SJCRH30 (cell line): ENCODE measurements at regions not wholly inside any gene's neighbourhood (a gene's known extent, or its start where the extent isn't known, plus 50 kb on each side); places are given as distances from the start of the nearest gene placed in this dataset.
"Not testable (repeated sequence)": the region's sequence is repeated elsewhere in the genome, so short reads cannot be mapped to it uniquely, and the experiment has no call there.

Experiments used
- DNase-seq, 2 experiments: peaks; one replicate each; pipeline ENCODE4 v3.0.0-alpha.2; 2015 to 2020
- H3K27ac ChIP-seq: fragments of 250-450 bp; sonication (Bioruptor Pico); 2 replicates; pipeline ENCODE4 v1.5.1; 2020; ENCODE audit warnings: mild to moderate bottlenecking, moderate library complexity
- H3K27me3 ChIP-seq: fragments of 250-450 bp; sonication (Bioruptor Pico); 2 replicates; pipeline ENCODE4 v1.5.1; 2020; ENCODE audit warnings: mild to moderate bottlenecking, moderate library complexity
- H3K36me3 ChIP-seq: fragments of 250-450 bp; sonication (Bioruptor Pico); 2 replicates; pipeline ENCODE4 v1.5.1; 2020; ENCODE audit warnings: mild to moderate bottlenecking, moderate library complexity
- H3K4me1 ChIP-seq: fragments of 250-450 bp; sonication (Bioruptor Pico); 2 replicates; pipeline ENCODE4 v1.5.1; 2020; ENCODE audit warnings: mild to moderate bottlenecking, moderate library complexity
- H3K4me3 ChIP-seq: fragments of 250-450 bp; sonication (Bioruptor Pico); 2 replicates; pipeline ENCODE4 v1.5.1; 2020; ENCODE audit warnings: mild to moderate bottlenecking, moderate library complexity
- H3K9me3 ChIP-seq: fragments of 250-450 bp; sonication (Bioruptor Pico); replicated peaks from 2 replicates; pipeline ENCODE4 v1.5.1; 2020; ENCODE audit warnings: mild to moderate bottlenecking, moderate library complexity

DNA sequence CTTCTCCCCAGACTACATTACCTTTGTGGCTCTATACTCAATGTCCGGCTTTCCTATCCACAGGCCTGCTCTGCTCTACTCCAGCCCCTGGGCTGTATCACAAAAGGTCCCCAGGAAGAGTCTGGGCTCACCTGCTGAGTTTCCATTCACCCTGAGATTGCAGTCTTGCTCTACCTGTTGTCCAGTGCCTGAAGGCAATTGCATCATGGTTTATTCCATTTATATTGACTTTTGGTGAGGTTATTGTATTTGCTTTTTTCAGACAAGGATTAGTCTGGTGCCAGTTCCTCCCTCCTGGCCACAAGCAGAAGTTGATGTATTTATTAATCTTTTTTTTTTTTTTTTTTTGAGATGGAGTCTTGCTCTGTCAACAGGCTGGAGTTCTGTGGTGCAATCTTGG lies 273.1 kb downstream of the XPNPEP1 start:
- Histone ChIP-seq H3K27ac (no peak overlapping the region), H3K4me1 (no peaks in the 10 kb centered on the region), H3K27me3 (peaks cover 4% of the 10 kb centered on the region; the same call in 1 of the 2 replicates), H3K9me3 (no peaks in the 10 kb centered on the region), H3K36me3 (no peaks in the 10 kb centered on the region), H3K4me3 (no peak overlapping the region)
- no peak for DNase-seq

DNA sequence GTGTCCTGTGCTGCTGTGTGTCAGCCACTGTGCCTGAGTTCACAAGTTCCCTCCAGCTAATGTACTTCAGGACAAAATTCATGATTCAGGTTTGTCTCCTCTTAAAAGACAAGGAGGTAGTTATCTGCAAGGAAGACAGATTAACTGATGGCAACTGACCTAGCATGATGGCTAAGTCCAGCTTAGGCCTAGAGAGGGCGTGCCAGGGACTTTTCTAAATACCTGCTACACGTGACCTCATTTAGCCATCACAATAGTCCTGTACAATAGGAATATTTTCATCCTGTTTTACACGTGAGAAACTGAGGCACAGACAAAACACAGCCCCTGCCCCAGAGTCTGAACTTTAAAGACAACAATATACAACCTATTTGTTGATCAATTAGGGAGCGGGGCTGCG lies 275.7 kb downstream of the XPNPEP1 start:
- H3K27me3 ChIP-seq, result peaks cover 4% of the 10 kb centered on the region; the same call in 1 of the 2 replicates
- DNase-seq, result peak in 1 of 2 experiments; percentile 15

DNA sequence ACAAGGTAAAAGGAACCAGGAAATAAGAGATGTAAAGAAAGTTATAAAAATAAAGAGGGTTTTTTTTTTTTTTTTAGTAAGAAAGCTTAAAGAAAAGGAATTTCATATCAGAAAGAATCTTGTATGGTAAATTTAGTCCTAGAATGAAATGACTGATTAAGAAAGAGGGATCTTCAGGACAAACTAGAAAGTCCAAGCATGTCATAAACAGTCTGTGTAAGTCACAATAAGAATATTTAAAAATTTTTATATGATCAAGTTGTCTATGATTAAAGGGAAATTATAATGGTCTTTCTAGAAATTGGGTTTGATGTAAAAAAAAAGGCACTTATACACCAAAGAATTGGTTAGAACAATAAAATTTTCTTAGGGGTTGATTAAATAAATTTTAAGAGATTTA lies 289.5 kb downstream of the XPNPEP1 start:
- Histone ChIP-seq H3K27me3 (no peaks in the 10 kb centered on the region), H3K4me1 (no peaks in the 10 kb centered on the region), H3K4me3 (no peak overlapping the region), H3K9me3 (peaks cover 13% of the 10 kb centered on the region), H3K27ac (no peak overlapping the region), H3K36me3 (no peaks in the 10 kb centered on the region)
- DNase-seq, result no peak

More for the DNA sequence above, 275.7 kb downstream of the XPNPEP1 start:
- H3K9me3 ChIP-seq, result no peaks in the 10 kb centered on the region
- H3K4me3 ChIP-seq, result no peak overlapping the region
- no peak overlapping the region for H3K27ac ChIP-seq
- peaks cover 7% of the 10 kb centered on the region for H3K4me1 ChIP-seq
- H3K36me3 ChIP-seq, result no peaks in the 10 kb centered on the region

DNA sequence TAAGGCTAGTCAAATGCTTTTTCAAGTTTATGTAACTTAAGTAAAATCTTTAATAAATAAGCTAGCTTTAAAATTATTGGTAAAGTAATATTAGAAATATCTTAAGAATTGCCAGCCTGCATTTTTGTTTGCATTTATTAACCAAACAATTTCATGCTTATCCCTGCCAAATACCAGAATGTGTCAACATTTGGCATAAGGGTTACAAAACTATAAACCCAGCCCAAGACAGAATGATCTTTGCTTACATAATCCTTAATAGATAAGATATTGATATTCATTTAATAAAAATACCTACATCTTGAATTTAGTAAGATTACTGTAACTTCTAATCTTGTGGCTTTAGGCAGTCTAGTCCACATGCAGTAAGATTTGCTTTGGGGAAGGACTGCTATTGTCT lies 290.3 kb downstream of the XPNPEP1 start:
- peaks cover 13% of the 10 kb centered on the region for H3K9me3 ChIP-seq
- not testable (repeated sequence) for DNase-seq, H3K4me3 ChIP-seq, H3K36me3 ChIP-seq, H3K4me1 ChIP-seq, H3K27ac ChIP-seq, H3K27me3 ChIP-seq

DNA sequence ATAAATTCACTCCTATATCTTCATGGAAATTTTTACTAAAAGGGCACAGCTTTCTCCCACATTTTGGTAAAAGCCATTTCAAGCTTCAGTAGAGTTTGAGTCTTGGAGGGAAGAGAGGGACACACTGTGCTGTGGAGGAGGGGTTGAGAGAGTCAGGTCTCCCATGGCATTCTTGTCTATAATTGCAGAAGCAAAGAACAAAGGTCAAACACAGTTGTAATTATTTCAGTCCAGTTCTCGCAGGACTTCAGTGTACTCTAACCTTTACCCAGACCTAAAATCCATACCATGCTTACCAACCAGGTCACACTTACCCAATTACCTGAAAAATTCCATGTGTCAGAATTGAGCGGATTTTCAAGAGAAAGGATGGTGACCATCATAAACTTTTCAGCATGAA lies 298.4 kb downstream of the XPNPEP1 start:
- no peak overlapping the region for H3K27ac ChIP-seq
- H3K36me3 ChIP-seq, result no peaks in the 10 kb centered on the region
- H3K4me3 ChIP-seq, result no peak overlapping the region
- H3K27me3 ChIP-seq, result no peaks in the 10 kb centered on the region
- no peak for DNase-seq
- H3K9me3 ChIP-seq, result no peaks in the 10 kb centered on the region
- no peaks in the 10 kb centered on the region for H3K4me1 ChIP-seq

DNA sequence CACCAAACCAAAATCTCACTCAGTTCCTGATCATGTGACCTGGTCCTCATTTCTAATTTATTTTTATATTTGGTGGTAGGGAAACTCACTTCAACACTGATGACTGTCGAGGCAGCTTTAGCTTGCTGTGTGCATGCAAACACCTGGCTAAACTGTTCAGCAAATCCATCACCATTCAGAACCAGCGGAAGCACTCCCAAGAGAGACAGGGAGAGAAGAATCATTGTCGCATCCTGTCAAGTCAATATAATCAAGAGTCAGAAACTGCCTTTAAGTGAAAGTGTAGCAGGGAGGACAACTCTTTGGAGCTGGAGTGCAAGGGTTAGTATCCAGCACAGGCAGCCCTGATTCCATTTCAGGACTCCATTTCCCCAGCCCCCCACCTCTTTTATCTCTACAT lies 300.7 kb downstream of the XPNPEP1 start:
- no peak overlapping the region for H3K27ac ChIP-seq
- no peak for DNase-seq
- H3K9me3 ChIP-seq, result no peaks in the 10 kb centered on the region
- H3K4me3 ChIP-seq, result no peak overlapping the region
- no peaks in the 10 kb centered on the region for H3K36me3 ChIP-seq
- no peaks in the 10 kb centered on the region for H3K4me1 ChIP-seq
- no peaks in the 10 kb centered on the region for H3K27me3 ChIP-seq

DNA sequence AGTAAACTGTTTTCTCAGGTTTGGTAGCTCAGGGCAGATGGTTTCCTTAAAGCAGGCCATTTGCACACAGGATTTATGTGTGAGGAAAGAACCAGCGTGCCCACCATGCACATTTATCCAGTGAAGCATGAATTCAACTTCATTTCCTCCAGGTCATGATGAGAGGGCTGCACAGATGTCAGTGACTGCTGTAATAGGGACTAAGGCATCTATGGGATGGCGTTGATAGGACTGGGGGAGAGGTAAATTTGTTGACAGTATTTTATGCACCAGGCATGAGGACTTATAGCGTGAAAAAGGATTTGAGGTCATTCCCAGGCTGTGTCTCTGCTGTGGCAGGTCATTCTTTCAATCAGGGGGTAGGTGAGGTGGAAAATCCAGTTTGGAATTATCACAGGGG lies 302.9 kb downstream of the XPNPEP1 start:
- Histone ChIP-seq H3K4me1 (no peaks in the 10 kb centered on the region), H3K27ac (no peak overlapping the region), H3K36me3 (no peaks in the 10 kb centered on the region), H3K27me3 (no peaks in the 10 kb centered on the region), H3K4me3 (no peak overlapping the region), H3K9me3 (no peaks in the 10 kb centered on the region)
- no peak for DNase-seq

DNA sequence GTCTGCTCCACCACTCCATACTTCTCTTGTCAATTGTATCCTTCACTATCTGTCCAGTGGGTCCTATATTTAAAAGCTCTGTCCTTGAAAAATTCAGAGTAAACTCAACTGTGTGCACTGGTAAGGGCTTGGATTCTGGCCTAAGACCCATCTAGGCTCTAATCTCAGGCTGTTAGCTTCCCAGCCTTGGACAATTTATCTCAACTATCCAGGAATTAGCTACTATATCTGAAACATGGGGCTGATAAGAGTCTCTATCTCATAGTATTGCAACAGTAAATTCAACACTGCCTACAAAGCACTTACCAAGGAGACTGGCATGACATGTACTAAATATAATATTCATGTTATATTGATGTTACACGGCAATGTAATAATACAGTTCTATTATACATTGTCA lies 303.4 kb downstream of the XPNPEP1 start:
- no peak overlapping the region for H3K27ac ChIP-seq
- DNase-seq, result no peak
- H3K27me3 ChIP-seq, result no peaks in the 10 kb centered on the region
- no peaks in the 10 kb centered on the region for H3K36me3 ChIP-seq
- no peak overlapping the region for H3K4me3 ChIP-seq
- no peaks in the 10 kb centered on the region for H3K9me3 ChIP-seq
- no peaks in the 10 kb centered on the region for H3K4me1 ChIP-seq

DNA sequence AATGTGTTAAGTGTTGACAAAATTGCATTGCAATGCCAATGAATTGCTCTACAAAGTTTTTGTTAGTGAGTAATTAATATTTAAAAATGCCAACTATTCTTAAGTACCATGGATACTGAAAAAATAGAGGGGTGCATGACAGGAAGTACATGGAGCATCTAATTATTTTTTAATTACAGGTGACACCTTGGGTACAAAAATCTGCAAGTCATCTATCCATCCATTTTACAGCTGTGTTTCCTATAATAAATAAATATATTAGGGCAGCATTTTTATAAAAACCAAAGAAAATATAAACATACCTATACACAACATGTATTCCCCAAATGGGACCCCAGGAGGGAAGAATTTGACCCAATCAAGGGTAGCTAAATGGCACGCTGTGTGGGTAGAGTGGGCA lies 304.6 kb downstream of the XPNPEP1 start:
- H3K4me3 ChIP-seq, result no peak overlapping the region
- H3K4me1 ChIP-seq, result no peaks in the 10 kb centered on the region
- no peak for DNase-seq
- no peaks in the 10 kb centered on the region for H3K36me3 ChIP-seq
- H3K27me3 ChIP-seq, result no peaks in the 10 kb centered on the region
- H3K27ac ChIP-seq, result no peak overlapping the region
- H3K9me3 ChIP-seq, result no peaks in the 10 kb centered on the region

DNA sequence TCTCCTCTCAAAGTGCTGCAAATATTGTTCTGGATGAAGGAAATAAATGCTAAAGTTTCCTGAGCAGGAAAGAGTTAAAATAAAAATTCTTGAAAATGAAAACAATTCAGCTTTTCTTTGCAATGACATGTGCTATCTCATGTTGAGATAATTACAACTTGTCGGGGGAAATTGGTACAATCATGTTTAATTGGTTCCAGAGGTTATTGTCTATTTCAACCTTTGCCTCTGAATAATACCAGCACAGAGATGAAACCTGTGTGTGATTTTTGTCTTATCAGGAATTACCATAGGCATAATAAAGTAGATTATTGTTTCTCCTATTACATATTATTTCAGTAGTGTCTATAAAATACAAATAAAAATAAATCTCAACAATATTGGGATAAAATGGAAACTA lies 305.0 kb downstream of the XPNPEP1 start:
- DNase-seq, result no peak
- no peak overlapping the region for H3K4me3 ChIP-seq
- H3K27me3 ChIP-seq, result no peaks in the 10 kb centered on the region
- H3K9me3 ChIP-seq, result no peaks in the 10 kb centered on the region
- no peaks in the 10 kb centered on the region for H3K36me3 ChIP-seq
- H3K27ac ChIP-seq, result no peak overlapping the region
- H3K4me1 ChIP-seq, result no peaks in the 10 kb centered on the region

DNA sequence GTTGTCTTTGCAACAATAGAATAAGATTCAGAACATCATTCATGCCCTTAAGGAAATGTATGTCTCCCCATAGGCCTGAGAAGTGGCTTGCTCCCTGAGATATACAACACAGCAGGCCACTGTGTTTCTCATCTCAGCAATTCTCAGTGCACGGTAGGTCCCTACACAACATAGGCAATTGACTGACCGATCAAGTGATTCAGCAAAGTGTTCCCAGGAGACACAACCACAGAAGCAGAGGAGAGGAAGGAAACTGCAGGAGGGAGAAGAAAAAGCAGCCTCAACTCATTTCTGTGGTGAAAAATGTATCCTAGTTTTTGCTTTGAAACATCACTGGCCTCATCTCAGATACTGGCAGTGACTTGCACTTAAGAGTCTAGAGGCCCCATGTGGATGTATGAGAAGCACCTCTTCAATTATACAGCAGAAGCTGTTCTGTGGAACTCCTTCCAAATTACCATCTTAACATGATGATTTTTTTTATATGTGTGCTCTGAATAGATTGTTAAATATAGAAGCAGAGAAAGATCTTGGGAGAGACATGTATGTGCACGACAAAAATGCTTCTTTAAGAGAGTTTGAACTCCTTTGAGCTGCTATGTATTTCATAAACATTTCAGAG lies 306.8 kb downstream of the XPNPEP1 start:
- no peak overlapping the region for H3K4me3 ChIP-seq
- H3K36me3 ChIP-seq, result no peaks in the 10 kb centered on the region
- no peaks in the 10 kb centered on the region for H3K9me3 ChIP-seq
- no peak overlapping the region for H3K27ac ChIP-seq
- H3K4me1 ChIP-seq, result no peaks in the 10 kb centered on the region
- DNase-seq, result no peak
- no peaks in the 10 kb centered on the region for H3K27me3 ChIP-seq

DNA sequence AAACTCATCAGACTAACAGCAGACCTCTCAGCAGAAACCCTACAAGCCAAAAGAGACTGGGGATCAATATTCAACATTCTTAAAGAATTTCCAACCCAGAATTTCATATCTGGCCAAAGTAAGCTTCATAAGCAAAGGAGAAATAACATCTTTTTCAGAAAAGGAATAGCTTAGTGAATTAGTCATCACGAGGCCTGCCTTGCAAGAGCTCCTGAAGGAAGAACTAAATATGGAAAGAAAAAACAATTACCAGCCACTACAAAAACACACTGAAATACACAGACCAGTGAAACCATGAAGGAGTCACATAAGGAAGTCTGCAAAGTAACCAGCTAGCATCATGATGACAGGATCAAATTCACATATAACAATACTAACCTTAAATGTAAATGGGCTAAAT lies 328.0 kb downstream of the XPNPEP1 start:
- H3K4me3 ChIP-seq, H3K4me1 ChIP-seq, H3K36me3 ChIP-seq, DNase-seq, H3K27me3 ChIP-seq, H3K27ac ChIP-seq, H3K9me3 ChIP-seq: not testable (repeated sequence)

DNA sequence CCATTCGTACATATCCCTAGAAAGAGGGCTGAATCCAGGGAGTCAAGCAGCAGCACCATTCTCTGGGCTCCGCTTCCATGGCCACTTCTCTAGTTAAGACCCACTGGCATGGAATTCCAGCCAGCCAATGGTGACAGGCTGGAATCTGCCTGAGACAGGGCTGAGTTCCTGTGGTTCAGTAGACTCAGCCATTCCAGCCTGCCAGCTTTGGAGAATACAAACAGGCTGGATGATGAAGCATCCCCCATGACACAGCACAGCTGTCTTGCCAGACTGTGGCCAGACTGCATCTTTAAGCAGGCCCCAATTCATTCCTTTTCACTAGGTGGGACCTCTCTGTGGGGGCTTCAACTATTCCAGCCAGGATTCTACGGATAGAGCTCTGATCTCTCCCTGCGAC lies 329.6 kb downstream of the XPNPEP1 start:
- Histone ChIP-seq H3K27me3 (no peaks in the 10 kb centered on the region), H3K4me1 (no peaks in the 10 kb centered on the region), H3K4me3 (no peak overlapping the region), H3K9me3 (no peaks in the 10 kb centered on the region), H3K27ac (no peak overlapping the region), H3K36me3 (no peaks in the 10 kb centered on the region)
- DNase-seq, result peak in 1 of 2 experiments; percentile 7

DNA sequence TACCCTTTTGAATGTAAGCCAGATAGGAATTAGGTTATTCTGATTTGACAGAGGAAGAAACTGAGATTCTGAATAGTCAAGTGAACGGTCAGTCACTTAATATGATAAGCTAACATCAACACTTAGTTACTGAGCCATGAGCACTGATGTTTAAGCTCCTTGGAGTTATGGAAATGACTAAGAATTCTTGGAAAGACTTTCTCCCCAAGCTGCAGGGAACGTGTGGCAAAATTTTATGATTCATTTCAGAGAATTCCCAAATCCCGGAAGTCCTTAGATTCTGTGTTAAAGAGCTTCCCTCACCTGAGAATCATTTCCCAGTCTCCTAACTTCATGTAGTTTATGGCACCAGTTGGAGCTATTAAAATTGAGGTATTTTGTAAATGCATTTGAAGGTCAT lies 330.9 kb downstream of the XPNPEP1 start:
- no peaks in the 10 kb centered on the region for H3K9me3 ChIP-seq
- H3K27me3 ChIP-seq, result no peaks in the 10 kb centered on the region
- DNase-seq, result no peak
- H3K4me3 ChIP-seq, result no peak overlapping the region
- H3K4me1 ChIP-seq, result no peaks in the 10 kb centered on the region
- no peak overlapping the region for H3K27ac ChIP-seq
- H3K36me3 ChIP-seq, result no peaks in the 10 kb centered on the region

DNA sequence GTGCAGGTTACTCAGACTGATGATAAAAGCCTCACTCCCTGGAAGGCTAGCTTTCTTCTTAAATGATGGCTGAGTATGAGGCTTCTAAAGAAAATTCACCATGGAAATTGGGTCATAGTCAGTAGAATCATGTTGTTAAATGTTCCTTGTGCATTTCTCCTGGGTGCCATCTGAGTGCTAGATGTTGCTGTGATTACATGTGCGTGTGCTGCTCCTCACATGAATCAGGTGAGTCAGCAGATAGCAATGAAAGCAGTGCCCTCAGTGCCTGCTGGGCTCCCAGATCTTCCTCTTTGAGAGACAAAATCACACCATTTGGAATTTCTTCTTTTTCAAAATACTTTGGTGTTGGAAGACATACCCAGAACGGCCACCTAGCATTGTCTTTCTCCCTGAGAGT lies 331.7 kb downstream of the XPNPEP1 start:
- Histone ChIP-seq H3K27me3 (no peaks in the 10 kb centered on the region), H3K4me3 (no peak overlapping the region), H3K36me3 (no peaks in the 10 kb centered on the region), H3K4me1 (no peaks in the 10 kb centered on the region), H3K27ac (no peak overlapping the region), H3K9me3 (no peaks in the 10 kb centered on the region)
- no peak for DNase-seq

DNA sequence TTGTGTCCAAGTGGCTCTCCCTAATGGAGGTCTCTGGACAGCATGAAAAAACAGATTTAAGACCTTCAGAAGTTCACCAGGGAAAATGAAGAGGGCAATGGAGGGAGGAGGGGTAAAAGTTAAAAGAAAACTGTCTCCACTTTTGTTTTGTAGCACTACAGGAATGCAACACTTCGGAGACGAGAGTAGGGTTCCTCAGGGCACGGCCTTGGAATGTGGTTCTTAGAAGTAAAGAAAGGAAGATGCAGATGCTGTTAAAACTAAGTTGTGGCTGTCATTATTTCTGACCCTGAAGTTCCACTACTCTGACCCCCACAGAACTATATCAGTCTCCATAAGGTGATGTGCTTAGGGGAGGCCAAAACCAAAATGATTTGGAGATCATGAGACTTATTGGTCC lies 335.1 kb downstream of the XPNPEP1 start:
- no peaks in the 10 kb centered on the region for H3K9me3 ChIP-seq
- H3K27me3 ChIP-seq, result no peaks in the 10 kb centered on the region
- no peaks in the 10 kb centered on the region for H3K4me1 ChIP-seq
- H3K27ac ChIP-seq, result no peak overlapping the region
- H3K36me3 ChIP-seq, result no peaks in the 10 kb centered on the region
- DNase-seq, result no peak
- no peak overlapping the region for H3K4me3 ChIP-seq
